ENCODE measurements at regions not wholly inside any gene's neighbourhood (a gene's known extent, or its start where the extent isn't known, plus 50 kb on each side); places are given as distances from the start of the nearest gene placed in this dataset.

- no peak for DNase-seq
- no peaks in the 10 kb centered on the region for H3K9me3 ChIP-seq
- no peaks in the 10 kb centered on the region for H3K4me1 ChIP-seq
- no peak for TF ChIP-seq CTCF (IDR thresholded peaks at IDR 0.05; ENCODE audit: low read depth, low read length)
- no peaks in the 10 kb centered on the region for H3K27me3 ChIP-seq
- no peaks in the 10 kb centered on the region for H3K36me3 ChIP-seq
- H3K4me3 ChIP-seq (ENCODE audit: low read depth, low read length) = no peak overlapping the region
These were observed 609.1 kb upstream of the BCHE start for GRCh38 chr3:166446291-166446690.

DNA sequence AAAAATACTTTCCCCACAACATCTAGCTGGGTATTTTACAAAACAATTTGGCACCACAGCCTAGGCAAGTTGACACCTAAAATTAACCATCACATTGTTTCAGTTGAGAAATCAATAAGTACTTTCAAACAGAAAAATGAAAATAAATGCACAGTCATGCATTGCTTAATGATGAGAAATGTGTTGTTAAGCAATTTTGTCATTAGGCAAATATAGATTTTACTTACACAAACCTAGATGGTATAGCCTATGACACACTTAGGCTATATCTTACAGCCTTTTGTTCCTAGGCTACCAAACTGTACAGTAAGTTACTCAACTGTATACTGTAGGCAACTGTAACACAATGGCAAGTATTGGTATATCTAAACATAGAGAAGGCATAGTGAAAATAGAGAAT is 608.6 kb upstream of the BCHE start:
- H3K27me3 ChIP-seq = no peaks in the 10 kb centered on the region
- H3K4me3 ChIP-seq (ENCODE audit: low read depth, low read length) = no peak overlapping the region
- H3K4me1 ChIP-seq = no peaks in the 10 kb centered on the region
- no peak for DNase-seq
- H3K9me3 ChIP-seq = no peaks in the 10 kb centered on the region
- TF ChIP-seq CTCF (IDR thresholded peaks at IDR 0.05; ENCODE audit: low read depth, low read length) = no peak
- H3K36me3 ChIP-seq = no peaks in the 10 kb centered on the region

DNA sequence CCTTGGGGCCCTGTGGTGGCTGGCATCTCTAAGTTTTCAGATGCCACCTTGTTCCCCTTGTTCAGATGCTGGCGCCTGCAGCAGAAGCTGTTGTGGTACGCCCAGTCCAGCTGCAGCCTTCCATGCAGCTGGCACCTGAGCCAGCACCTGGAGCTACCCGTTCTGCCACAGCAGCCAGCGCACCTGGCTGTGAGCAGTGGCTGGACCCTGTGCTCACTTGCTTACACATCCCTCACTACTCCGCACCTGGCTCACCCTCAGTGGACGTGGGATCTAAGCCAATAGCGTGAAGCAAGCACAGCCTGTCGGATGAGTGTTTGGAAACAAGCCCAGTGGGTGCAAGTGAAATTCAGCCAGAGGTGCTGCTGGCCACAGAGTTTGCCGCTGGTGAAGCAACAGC is 607.5 kb upstream of the BCHE start:
- no peak for DNase-seq
- Histone ChIP-seq H3K36me3 (no peaks in the 10 kb centered on the region), H3K4me1 (no peaks in the 10 kb centered on the region), H3K4me3 (ENCODE audit: low read depth, low read length) (no peak overlapping the region), H3K9me3 (no peaks in the 10 kb centered on the region), H3K27me3 (no peaks in the 10 kb centered on the region)
- no peak for TF ChIP-seq CTCF (IDR thresholded peaks at IDR 0.05; ENCODE audit: low read depth, low read length)

DNA sequence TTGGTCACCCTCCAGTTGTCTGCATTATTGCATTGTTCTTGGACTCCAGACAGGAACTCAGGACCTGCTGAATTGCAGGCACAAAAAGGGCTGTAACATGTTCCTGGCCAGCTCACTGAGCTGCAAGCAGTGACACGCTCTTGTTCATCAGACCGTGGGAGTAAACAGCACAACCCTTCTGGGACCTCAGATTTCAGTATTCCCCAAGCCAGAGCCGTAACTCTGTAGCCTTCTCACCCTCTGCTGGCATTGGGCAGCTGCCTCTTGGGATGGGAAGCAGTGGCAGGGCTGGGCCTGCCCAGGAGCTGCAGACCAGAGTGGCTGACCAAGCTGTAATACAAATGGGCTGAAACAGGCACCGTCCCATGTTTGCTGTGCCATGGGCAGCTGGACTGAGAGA is 607.1 kb upstream of the BCHE start:
- Histone ChIP-seq H3K4me3 (ENCODE audit: low read depth, low read length) (no peak overlapping the region), H3K4me1 (no peaks in the 10 kb centered on the region), H3K9me3 (no peaks in the 10 kb centered on the region), H3K36me3 (no peaks in the 10 kb centered on the region), H3K27me3 (no peaks in the 10 kb centered on the region)
- TF ChIP-seq CTCF (IDR thresholded peaks at IDR 0.05; ENCODE audit: low read depth, low read length) = no peak
- no peak for DNase-seq

DNA sequence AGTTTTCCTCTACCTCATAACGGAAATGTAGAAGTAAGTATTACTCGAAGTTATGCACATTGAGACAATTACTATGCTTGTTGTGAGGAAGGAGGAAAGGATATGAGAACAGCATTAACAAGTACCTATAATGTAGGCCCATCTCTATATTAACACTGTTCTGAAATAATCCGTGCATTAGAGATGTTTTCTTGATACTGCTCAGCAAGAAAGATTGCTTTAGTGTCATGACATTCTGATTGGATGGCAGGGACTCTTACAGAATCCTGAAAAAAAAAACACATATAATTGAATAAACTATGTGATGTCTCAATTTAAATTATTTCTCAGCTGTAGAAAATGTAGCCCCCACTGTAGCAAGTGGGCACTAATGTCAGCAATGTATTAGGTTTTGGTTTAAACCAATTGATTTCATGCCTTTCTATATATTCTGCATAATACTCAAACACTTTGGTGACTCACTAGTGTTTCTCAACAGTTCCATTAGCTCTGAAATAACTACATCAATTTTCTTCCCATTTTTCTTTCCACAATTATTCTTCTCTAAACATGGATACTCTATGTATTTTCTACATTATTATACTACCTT is 598.3 kb upstream of the BCHE start:
- no peak for DNase-seq
- Histone ChIP-seq H3K36me3 (no peaks in the 10 kb centered on the region), H3K27me3 (no peaks in the 10 kb centered on the region), H3K4me3 (ENCODE audit: low read depth, low read length) (no peak overlapping the region), H3K4me1 (no peaks in the 10 kb centered on the region), H3K9me3 (no peaks in the 10 kb centered on the region)
- no peak for TF ChIP-seq CTCF (IDR thresholded peaks at IDR 0.05; ENCODE audit: low read depth, low read length)

- Histone ChIP-seq H3K9me3 (no peaks in the 10 kb centered on the region), H3K4me3 (ENCODE audit: low read depth, low read length) (no peak overlapping the region), H3K4me1 (no peaks in the 10 kb centered on the region), H3K27me3 (no peaks in the 10 kb centered on the region), H3K36me3 (no peaks in the 10 kb centered on the region)
- DNase-seq = no peak
- no peak for TF ChIP-seq CTCF (IDR thresholded peaks at IDR 0.05; ENCODE audit: low read depth, low read length)
These were observed 595.8 kb upstream of the BCHE start for GRCh38 chr3:166433060-166433459.

Measured in BE2C (cell line).